Naive thymus-derived CD4-positive, alpha-beta T cell (primary cell): ENCODE measurements at regions not wholly inside any gene's neighbourhood (a gene's known extent, or its start where the extent isn't known, plus 50 kb on each side); places are given as distances from the start of the nearest gene placed in this dataset.

Experiments used
- ATAC-seq: fragments of 150-1000 bp; cut with Tn5 transposase; 2 replicates; pipeline ENCODE4 v1.10.0; 2021; ENCODE audit warnings: mild to moderate bottlenecking, moderate library complexity
- CTCF ChIA-PET: fragments of 350-600 bp; sonication (Branson Sonifier 250); formaldehyde crosslinking; loops from one replicate; lab custom pipeline; 2021; ENCODE audit warnings: antibody characterized with exemption; lab: Charles Lee
- POLR2A ChIA-PET: fragments of 350-600 bp; sonication (Branson Sonifier 250); formaldehyde crosslinking; loops from one replicate; lab custom pipeline; 2021; ENCODE audit warnings: antibody characterized with exemption, inconsistent platforms; lab: Charles Lee
- DNase-seq, 9 donors: peaks; one replicate each; pipeline versions ENCODE4 v3.0.0 to v3.0.0-alpha.2; 2020 to 2022; ENCODE audit warnings: mixed read lengths in 1 of 9
- H3K27ac ChIP-seq: one replicate; pipeline ENCODE4 v1.7.0; 2013; ENCODE audit warnings: mild to moderate bottlenecking, low read depth, low read length, moderate library complexity
- H3K27me3 ChIP-seq, 2 donors: one replicate each; pipeline ENCODE4 v1.7.0; 2013; ENCODE audit warnings: low read length in 2 of 2, mild to moderate bottlenecking in 2 of 2, moderate library complexity in 2 of 2; ENCODE audit not compliant: control insufficient read depth in 2 of 2, insufficient read depth in 2 of 2
- H3K36me3 ChIP-seq, 3 experiments: 1 replicate in 2 of 3; 2 replicates in 1 of 3; pipeline ENCODE4 v1.7.0; 2013; ENCODE audit warnings: low read length in 3 of 3, mild to moderate bottlenecking in 3 of 3, moderate library complexity in 1 of 3; ENCODE audit not compliant: insufficient read depth in 3 of 3, control insufficient read depth in 2 of 3
- H3K4me1 ChIP-seq, 2 donors: one replicate each; pipeline ENCODE4 v1.7.0; 2013; ENCODE audit warnings: low read length in 2 of 2, mild to moderate bottlenecking in 2 of 2, moderate library complexity in 1 of 2; ENCODE audit not compliant: control insufficient read depth in 2 of 2, insufficient read depth in 2 of 2
- H3K4me3 ChIP-seq: 2 replicates; pipeline ENCODE4 v1.7.0; 2013; ENCODE audit warnings: mild to moderate bottlenecking, low read length
- H3K9me3 ChIP-seq, 3 experiments: 1 replicate in 2 of 3; 2 replicates in 1 of 3; pipeline ENCODE4 v1.7.0; 2013; ENCODE audit warnings: low read length in 3 of 3; ENCODE audit not compliant: control insufficient read depth in 2 of 3
- H3K27ac Mint-ChIP-seq, 9 donors: one replicate each; pipeline ENCODE4 v1.8.0; 2020 to 2022; ENCODE audit warnings: mixed read lengths in 9 of 9, mild to moderate bottlenecking in 8 of 9, moderate library complexity in 5 of 9, inconsistent platforms in 2 of 9
- H3K27me3 Mint-ChIP-seq, 5 donors: one replicate each; pipeline ENCODE4 v1.8.0; 2021 to 2022; ENCODE audit warnings: mixed read lengths in 5 of 5, mild to moderate bottlenecking in 1 of 5
- H3K36me3 Mint-ChIP-seq, 5 donors: one replicate each; pipeline ENCODE4 v1.8.0; 2020 to 2022; ENCODE audit warnings: mixed read lengths in 5 of 5, mild to moderate bottlenecking in 3 of 5, inconsistent platforms in 1 of 5
- H3K4me1 Mint-ChIP-seq, 7 donors: one replicate each; pipeline ENCODE4 v1.8.0; 2020 to 2022; ENCODE audit warnings: mixed read lengths in 7 of 7, mild to moderate bottlenecking in 3 of 7, inconsistent platforms in 1 of 7
- H3K4me3 Mint-ChIP-seq, 10 donors: one replicate each; pipeline ENCODE4 v1.8.0; 2020 to 2022; ENCODE audit warnings: mild to moderate bottlenecking in 10 of 10, mixed read lengths in 10 of 10, moderate library complexity in 6 of 10, inconsistent platforms in 2 of 10
- H3K9me3 Mint-ChIP-seq, 11 donors: one replicate each; pipeline ENCODE4 v1.8.0; 2020 to 2022; ENCODE audit warnings: mixed read lengths in 11 of 11, mild to moderate bottlenecking in 4 of 11, inconsistent platforms in 1 of 11, moderate library complexity in 1 of 11
- intact Hi-C, 2 donors: fragments of 100-400 bp; cut with micrococcal nuclease; formaldehyde crosslinking; loops; one replicate each; pipeline ENCODE4 v1.15.1; 2023

GRCh38 chr11:82546661-82547557 is 186.8 kb downstream of the FAM181B start:
- no peaks in the 10 kb centered on the region for H3K36me3 ChIP-seq
- H3K27me3 Mint-ChIP-seq, result peaks cover 0 to 9% (median 4%) of the 10 kb centered on the region in 5 donors
- ChIA-PET POLR2A (no interaction called here), CTCF (no interaction called here)
- peaks cover 0 to 17% (median 2%) of the 10 kb centered on the region in 11 donors for H3K9me3 Mint-ChIP-seq
- H3K36me3 Mint-ChIP-seq, result no peaks in the 10 kb centered on the region
- no peak overlapping the region for H3K27ac Mint-ChIP-seq
- ATAC-seq (no peak), DNase-seq (no peak)
- intact Hi-C loops, result no loop called here
- no peak overlapping the region for H3K4me3 Mint-ChIP-seq
- H3K27me3 ChIP-seq, result no peaks in the 10 kb centered on the region
- H3K4me1 ChIP-seq, result no peaks in the 10 kb centered on the region
- no peaks in the 10 kb centered on the region for H3K4me1 Mint-ChIP-seq
- H3K9me3 ChIP-seq, result no peaks in the 10 kb centered on the region
- no peak overlapping the region for H3K4me3 ChIP-seq
- no peak overlapping the region for H3K27ac ChIP-seq

GRCh38 chr11:82539669-82540068 is 194.0 kb downstream of the FAM181B start:
- H3K36me3 ChIP-seq, result no peaks in the 10 kb centered on the region
- no peak overlapping the region for H3K27ac Mint-ChIP-seq
- POLR2A ChIA-PET, result no interaction called here

DNA sequence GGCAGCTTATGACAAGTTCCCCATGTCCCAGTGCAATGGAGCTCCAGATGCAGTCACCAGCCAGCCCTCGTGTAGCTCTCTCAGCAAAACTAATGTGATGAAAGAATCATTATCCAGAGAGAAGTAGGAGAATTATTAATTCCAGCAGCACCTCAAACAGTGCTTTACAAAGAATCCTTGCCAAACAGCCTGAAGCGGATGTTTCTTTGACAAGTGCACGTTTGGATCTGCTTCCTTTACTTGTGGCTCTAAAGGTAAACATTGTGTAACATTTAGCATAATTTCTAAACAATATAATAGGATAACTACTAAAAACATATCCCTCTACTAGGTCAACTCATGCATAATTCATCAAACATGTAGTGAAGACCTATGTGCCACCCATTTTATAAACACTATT is 197.0 kb downstream of the FAM181B start:
- H3K4me1 ChIP-seq, result no peaks in the 10 kb centered on the region
- Mint-ChIP-seq H3K4me3 (no peak overlapping the region), H3K36me3 (no peaks in the 10 kb centered on the region), H3K4me1 (no peaks in the 10 kb centered on the region), H3K27me3 (peaks cover 0 to 14% (median 6%) of the 10 kb centered on the region in 5 donors), H3K27ac (no peak overlapping the region), H3K9me3 (peaks cover 0 to 4% (median 0%) of the 10 kb centered on the region in 11 donors)
- H3K27me3 ChIP-seq, result no peaks in the 10 kb centered on the region
- ATAC-seq (no peak), DNase-seq (no peak)
- H3K36me3 ChIP-seq, result no peaks in the 10 kb centered on the region
- H3K9me3 ChIP-seq, result no peaks in the 10 kb centered on the region
- POLR2A ChIA-PET, result no interaction called here
- no peak overlapping the region for H3K27ac ChIP-seq
- CTCF ChIA-PET, result no interaction called here
- no peak overlapping the region for H3K4me3 ChIP-seq
- intact Hi-C loops, result no loop called here

More at GRCh38 chr11:82539669-82540068, 194.0 kb downstream of the FAM181B start:
- Mint-ChIP-seq H3K4me3 (no peak overlapping the region), H3K9me3 (peaks cover 0 to 4% (median 0%) of the 10 kb centered on the region in 11 donors), H3K4me1 (no peaks in the 10 kb centered on the region), H3K36me3 (no peaks in the 10 kb centered on the region), H3K27me3 (peaks cover 0 to 14% (median 7%) of the 10 kb centered on the region in 5 donors)
- Histone ChIP-seq H3K9me3 (no peaks in the 10 kb centered on the region), H3K27ac (no peak overlapping the region), H3K27me3 (no peaks in the 10 kb centered on the region), H3K4me1 (no peaks in the 10 kb centered on the region), H3K4me3 (no peak overlapping the region)
- intact Hi-C loops, result no loop called here
- no peak for DNase-seq
- no peak for ATAC-seq
- CTCF ChIA-PET, result no interaction called here

- Histone ChIP-seq H3K27ac (no peak overlapping the region), H3K4me1 (no peaks in the 10 kb centered on the region), H3K9me3 (no peaks in the 10 kb centered on the region), H3K27me3 (no peaks in the 10 kb centered on the region), H3K36me3 (no peaks in the 10 kb centered on the region), H3K4me3 (no peak overlapping the region)
- Mint-ChIP-seq H3K36me3 (no peaks in the 10 kb centered on the region), H3K9me3 (peaks cover 0 to 9% (median 0%) of the 10 kb centered on the region in 11 donors), H3K4me1 (no peaks in the 10 kb centered on the region), H3K27ac (no peak overlapping the region), H3K27me3 (peaks cover 0 to 7% (median 6%) of the 10 kb centered on the region in 5 donors), H3K4me3 (no peak overlapping the region)
- intact Hi-C loops, result no loop called here
- ChIA-PET POLR2A (no interaction called here), CTCF (no interaction called here)
- ATAC-seq (no peak), DNase-seq (no peak)
These were observed 199.9 kb downstream of the FAM181B start for GRCh38 chr11:82533628-82534327.

DNA sequence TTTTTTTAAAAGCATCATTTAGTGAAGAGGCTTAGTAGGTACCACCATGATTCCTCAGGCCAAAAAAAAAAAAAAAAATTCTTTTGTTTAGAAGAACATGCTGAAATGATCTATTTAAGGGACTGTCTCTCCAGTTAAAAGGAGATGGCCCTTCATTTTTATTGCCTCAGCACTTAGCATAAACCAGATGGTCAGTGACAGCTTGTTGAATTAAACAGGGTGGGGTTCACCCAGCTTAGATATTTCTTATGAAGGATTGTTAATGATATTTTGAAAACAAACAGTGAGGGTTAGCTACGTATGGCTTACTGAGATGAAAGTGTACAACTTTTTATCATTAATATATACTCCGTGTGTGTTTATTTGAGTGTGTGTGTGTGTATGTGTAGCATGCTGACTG is 203.7 kb downstream of the FAM181B start:
- peaks cover 0 to 9% (median 0%) of the 10 kb centered on the region in 11 donors for H3K9me3 Mint-ChIP-seq
- no peak for ATAC-seq
- H3K36me3 Mint-ChIP-seq, result no peaks in the 10 kb centered on the region
- Histone ChIP-seq H3K27me3 (no peaks in the 10 kb centered on the region), H3K9me3 (no peaks in the 10 kb centered on the region), H3K4me1 (no peaks in the 10 kb centered on the region), H3K27ac (no peak overlapping the region), H3K4me3 (no peak overlapping the region), H3K36me3 (no peaks in the 10 kb centered on the region)
- no peak for DNase-seq
- intact Hi-C loops, result no loop called here
- ChIA-PET CTCF (no interaction called here), POLR2A (no interaction called here)
- no peak overlapping the region for H3K4me3 Mint-ChIP-seq
- no peak overlapping the region for H3K27ac Mint-ChIP-seq
- H3K4me1 Mint-ChIP-seq, result no peaks in the 10 kb centered on the region
- peaks cover 0 to 7% (median under 1%) of the 10 kb centered on the region in 5 donors for H3K27me3 Mint-ChIP-seq

GRCh38 chr11:82527081-82527584 is 206.5 kb downstream of the FAM181B start:
- H3K9me3 Mint-ChIP-seq, result peaks cover 0 to 9% (median 0%) of the 10 kb centered on the region in 11 donors
- Histone ChIP-seq H3K4me1 (no peaks in the 10 kb centered on the region), H3K27ac (no peak overlapping the region), H3K4me3 (no peak overlapping the region), H3K36me3 (no peaks in the 10 kb centered on the region), H3K27me3 (no peaks in the 10 kb centered on the region), H3K9me3 (no peaks in the 10 kb centered on the region)
- CTCF ChIA-PET, result no interaction called here
- DNase-seq (no peak), ATAC-seq (no peak)
- intact Hi-C loops, result no loop called here
- peaks cover 0 to 8% (median 3%) of the 10 kb centered on the region in 5 donors for H3K27me3 Mint-ChIP-seq
- no peaks in the 10 kb centered on the region for H3K4me1 Mint-ChIP-seq
- no peaks in the 10 kb centered on the region for H3K36me3 Mint-ChIP-seq
- POLR2A ChIA-PET, result no interaction called here
- no peak overlapping the region for H3K4me3 Mint-ChIP-seq
- H3K27ac Mint-ChIP-seq, result no peak overlapping the region
